H9 (cell line): ENCODE measurements at regions not wholly inside any gene's neighbourhood (a gene's known extent, or its start where the extent isn't known, plus 50 kb on each side); places are given as distances from the start of the nearest gene placed in this dataset.

Source experiments
- DNase-seq: peaks from one replicate; pipeline ENCODE4 v3.0.0-alpha.2; 2017
- H2AFZ ChIP-seq: one replicate; pipeline ENCODE4 v1.6.1; 2013; ENCODE audit warnings: mild to moderate bottlenecking, low read length, control low read depth, moderate library complexity
- H2AK5ac ChIP-seq: 2 replicates; pipeline ENCODE4 v1.6.1; 2013; ENCODE audit warnings: low read length, control low read depth, mixed read lengths; ENCODE audit not compliant: insufficient read length
- H2BK120ac ChIP-seq: one replicate; pipeline ENCODE4 v1.6.1; 2013; ENCODE audit warnings: low read depth, mild to moderate bottlenecking, low read length, control low read depth, inconsistent platforms; ENCODE audit not compliant: poor library complexity, severe bottlenecking
- H2BK12ac ChIP-seq: 2 replicates; pipeline ENCODE4 v1.6.1; 2013; ENCODE audit warnings: low read length, control low read depth, mixed read lengths, low read depth; ENCODE audit not compliant: insufficient read length
- H2BK15ac ChIP-seq: 2 replicates; pipeline ENCODE4 v1.6.1; 2013; ENCODE audit warnings: low read depth, low read length, control low read depth
- H2BK20ac ChIP-seq: one replicate; pipeline ENCODE4 v1.6.1; 2013; ENCODE audit warnings: low read depth, mild to moderate bottlenecking, low read length, control low read depth, inconsistent platforms; ENCODE audit not compliant: poor library complexity, severe bottlenecking
- H2BK5ac ChIP-seq: 2 replicates; pipeline ENCODE4 v1.6.1; 2013; ENCODE audit warnings: low read length, control low read depth, mixed read lengths; ENCODE audit not compliant: insufficient read length
- H3K14ac ChIP-seq: 2 replicates; pipeline ENCODE4 v1.6.1; 2013; ENCODE audit warnings: low read length, control low read depth; ENCODE audit not compliant: insufficient read depth
- H3K18ac ChIP-seq: 2 replicates; pipeline ENCODE4 v1.6.1; 2013; ENCODE audit warnings: low read depth, mild to moderate bottlenecking, mixed read lengths, low read length, control low read depth; ENCODE audit not compliant: insufficient read length
- H3K23ac ChIP-seq: 2 replicates; pipeline ENCODE4 v1.6.1; 2013; ENCODE audit warnings: low read length, control low read depth, mixed read lengths, low read depth; ENCODE audit not compliant: insufficient read length
- H3K23me2 ChIP-seq: 2 replicates; pipeline ENCODE4 v1.6.1; 2013; ENCODE audit warnings: low read depth, mild to moderate bottlenecking, mixed read lengths, low read length, control low read depth; ENCODE audit not compliant: insufficient read length, poor library complexity, severe bottlenecking
- H3K27ac ChIP-seq: 2 replicates; pipeline ENCODE4 v1.5.1; 2013; ENCODE audit warnings: low read length, control low read depth, mixed read lengths, low read depth; ENCODE audit not compliant: insufficient read length
- H3K27me3 ChIP-seq: 2 replicates; pipeline ENCODE4 v1.6.1; 2013; ENCODE audit warnings: low read length, control low read depth, inconsistent platforms; ENCODE audit not compliant: insufficient read depth
- H3K4ac ChIP-seq: 2 replicates; pipeline ENCODE4 v1.6.1; 2013; ENCODE audit warnings: low read depth, mild to moderate bottlenecking, control low read depth, inconsistent platforms, low read length, moderate library complexity
- H3K4me1 ChIP-seq: 2 replicates; pipeline ENCODE4 v1.6.1; 2013; ENCODE audit warnings: low read length, control low read depth, inconsistent platforms; ENCODE audit not compliant: insufficient read depth
- H3K4me2 ChIP-seq: 2 replicates; pipeline ENCODE4 v1.6.1; 2013; ENCODE audit warnings: low read length, control low read depth, mixed read lengths; ENCODE audit not compliant: insufficient read length, insufficient read depth
- H3K56ac ChIP-seq: 2 replicates; pipeline ENCODE4 v1.6.1; 2013; ENCODE audit warnings: low read depth, mild to moderate bottlenecking, mixed read lengths, low read length, control low read depth; ENCODE audit not compliant: insufficient read length
- H3K79me1 ChIP-seq: 2 replicates; pipeline ENCODE4 v1.6.1; 2013; ENCODE audit warnings: low read depth, mild to moderate bottlenecking, moderate library complexity, low read length, control low read depth, inconsistent platforms; ENCODE audit not compliant: insufficient read depth, poor library complexity, severe bottlenecking
- H3K79me2 ChIP-seq: 2 replicates; pipeline ENCODE4 v1.6.1; 2013; ENCODE audit warnings: low read length, control low read depth, inconsistent platforms; ENCODE audit not compliant: insufficient read depth
- H3K9ac ChIP-seq: 2 replicates; pipeline ENCODE4 v1.6.1; 2013; ENCODE audit warnings: low read length, control low read depth, mixed read lengths; ENCODE audit not compliant: insufficient read length; ENCODE audit errors: extremely low read depth
- H3K9me3 ChIP-seq: one replicate; pipeline ENCODE4 v1.6.1; 2013; ENCODE audit warnings: low read depth, low read length, inconsistent platforms; ENCODE audit not compliant: control insufficient read depth
- H3T11ph ChIP-seq: one replicate; pipeline ENCODE4 v1.6.1; 2013; ENCODE audit warnings: mild to moderate bottlenecking, low read length, control low read depth, inconsistent platforms
- H4K20me1 ChIP-seq: one replicate; pipeline ENCODE4 v1.6.1; 2013; ENCODE audit not compliant: control insufficient read depth, insufficient read length, insufficient read depth
- H4K5ac ChIP-seq: 2 replicates; pipeline ENCODE4 v1.6.1; 2013; ENCODE audit warnings: low read depth, mild to moderate bottlenecking, mixed read lengths, low read length, control low read depth; ENCODE audit not compliant: insufficient read length
- H4K8ac ChIP-seq: replicated peaks from 2 replicates; pipeline ENCODE4 v1.6.1; 2013; ENCODE audit warnings: low read length, control low read depth, mixed read lengths, low read depth; ENCODE audit not compliant: insufficient read length
- H4K91ac ChIP-seq: 2 replicates; pipeline ENCODE4 v1.6.1; 2013; ENCODE audit warnings: low read depth, mild to moderate bottlenecking, moderate library complexity, mixed read lengths, low read length, control low read depth; ENCODE audit not compliant: insufficient read length
- H3K27ac Mint-ChIP-seq, 3 experiments: 2 replicates in 2 of 3; 3 replicates in 1 of 3; pipeline ENCODE4 v1.8.0; 2020 to 2021; ENCODE audit warnings: mixed read lengths in 3 of 3, mild to moderate bottlenecking in 1 of 3, moderate library complexity in 1 of 3
- H3K27me3 Mint-ChIP-seq: 2 replicates; pipeline ENCODE4 v1.8.0; 2021; ENCODE audit warnings: low read depth, mild to moderate bottlenecking, moderate library complexity, mixed read lengths
- H3K36me3 Mint-ChIP-seq, 3 experiments: 2 replicates in 2 of 3; 3 replicates in 1 of 3; pipeline ENCODE4 v1.8.0; 2020 to 2021; ENCODE audit warnings: low read depth in 3 of 3, mixed read lengths in 3 of 3; ENCODE audit not compliant: insufficient read depth in 1 of 3
- H3K4me1 Mint-ChIP-seq, 2 experiments: 2 replicates each; pipeline ENCODE4 v1.8.0; 2020; ENCODE audit warnings: mixed read lengths in 2 of 2
- H3K4me3 Mint-ChIP-seq, 2 experiments: 2 replicates in 1 of 2; 3 replicates in 1 of 2; pipeline ENCODE4 v1.8.0; 2020 to 2021; ENCODE audit warnings: mild to moderate bottlenecking in 2 of 2, mixed read lengths in 2 of 2, moderate library complexity in 1 of 2
- H3K9me3 Mint-ChIP-seq, 2 experiments: 2 replicates in 1 of 2; 3 replicates in 1 of 2; pipeline ENCODE4 v1.8.0; 2020; ENCODE audit warnings: mild to moderate bottlenecking in 2 of 2, mixed read lengths in 2 of 2, moderate library complexity in 1 of 2
- CTCF ChIP-seq: fragments of 200-600 bp; sonication (generic); conservative IDR thresholded peaks from 3 replicates; pipeline ENCODE4 v1.8.0; 2021; ENCODE audit warnings: antibody characterized with exemption, mild to moderate bottlenecking
- WGBS: extraction: QIAGEN DNeasy Blood & Tissue Kit; methylation state at CpG from one replicate; pipeline ENCODE4 v1.1.7; 2013; ENCODE audit warnings: missing lambda C conversion rate, low lambda C conversion rate, mixed read lengths; ENCODE audit not compliant: insufficient read length; ENCODE audit errors: extremely low coverage; 5-methylcytosine and 5-hydroxymethylcytosine counted together

DNA sequence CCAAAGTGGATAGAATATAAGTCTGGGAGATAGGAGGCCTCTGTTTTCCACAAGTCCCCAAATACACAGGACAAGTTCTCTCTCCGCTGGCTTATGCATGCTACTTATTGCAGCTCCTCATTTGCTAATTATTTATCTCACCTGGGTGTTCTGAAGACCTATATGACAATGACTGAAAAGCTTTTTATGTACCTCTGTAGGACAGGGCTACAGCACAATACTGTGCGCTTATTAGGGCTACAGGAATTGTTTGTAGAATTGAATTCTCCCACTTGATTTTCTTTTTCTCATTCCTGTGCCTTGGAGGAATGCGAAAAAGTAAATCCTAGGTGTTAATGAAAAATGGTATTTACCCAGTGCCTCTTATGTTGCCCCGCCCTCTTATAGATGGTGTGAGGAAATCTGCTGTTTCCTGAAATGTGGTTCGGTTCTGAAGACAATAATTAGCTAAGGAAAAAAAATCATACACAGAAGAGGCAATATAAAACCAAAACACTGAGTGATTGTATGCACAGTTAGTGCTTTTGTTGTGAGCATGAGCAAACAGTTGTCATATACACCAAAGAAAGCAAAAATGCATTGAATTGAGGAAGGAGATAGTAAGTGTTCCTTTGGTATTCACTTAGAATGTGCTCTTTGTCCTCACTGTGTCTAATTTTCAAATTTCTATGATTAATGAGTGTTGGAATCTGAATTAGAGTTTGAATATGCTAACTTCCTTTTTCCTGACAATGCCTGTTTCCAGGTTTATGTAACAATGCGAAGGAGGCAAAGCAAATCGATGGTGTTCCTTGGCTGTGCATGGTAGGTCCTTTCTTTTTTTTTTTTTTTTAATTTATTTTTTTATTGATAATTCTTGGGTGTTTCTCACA lies 78.7 kb upstream of the PNPT1 start:
- no peaks in the 10 kb centered on the region for H3K79me1 ChIP-seq
- no peak overlapping the region for H3K56ac ChIP-seq
- H3K14ac ChIP-seq: no peak overlapping the region
- H3K9me3 ChIP-seq: no peaks in the 10 kb centered on the region
- no peak overlapping the region for H4K8ac ChIP-seq
- H3K4me1 Mint-ChIP-seq: no peaks in the 10 kb centered on the region
- H2BK120ac ChIP-seq: no peak overlapping the region
- no peak overlapping the region for H3K18ac ChIP-seq
- no CpG with 5 or more reads among the region's 7 CpGs for WGBS
- no peaks in the 10 kb centered on the region for H3K79me2 ChIP-seq
- H2AK5ac ChIP-seq: no peak overlapping the region
- no peak overlapping the region for H3K23ac ChIP-seq
- H3K23me2 ChIP-seq: no peaks in the 10 kb centered on the region
- no peaks in the 10 kb centered on the region; the same call in 1 of the 2 replicates for H3K27me3 Mint-ChIP-seq
- no peak overlapping the region for H2BK5ac ChIP-seq
- H3K9me3 Mint-ChIP-seq: peaks cover 5 to 8% of the 10 kb centered on the region in 2 experiments; a peak in 3 of 5 replicates
- H4K20me1 ChIP-seq: no peaks in the 10 kb centered on the region
- TF ChIP-seq CTCF: no peak
- H3T11ph ChIP-seq: no peak overlapping the region
- no peak overlapping the region for H2AFZ ChIP-seq
- H3K4me2 ChIP-seq: no peak overlapping the region
- H2BK20ac ChIP-seq: no peak overlapping the region
- H3K4me1 ChIP-seq: no peaks in the 10 kb centered on the region
- no peak overlapping the region for H4K5ac ChIP-seq
- H2BK12ac ChIP-seq: no peak overlapping the region
- peaks cover 0 to 5% (median 0%) of the 10 kb centered on the region in 3 experiments; a peak in 4 of 7 replicates for H3K36me3 Mint-ChIP-seq
- no peak for DNase-seq
- H2BK15ac ChIP-seq: no peak overlapping the region
- no peak overlapping the region for H4K91ac ChIP-seq
- H3K9ac ChIP-seq: no peak overlapping the region
- no peak overlapping the region for H3K4ac ChIP-seq
- no peak overlapping the region for H3K27ac Mint-ChIP-seq
- no peak overlapping the region for H3K4me3 Mint-ChIP-seq
- H3K27me3 ChIP-seq: no peaks in the 10 kb centered on the region
- H3K27ac ChIP-seq: no peak overlapping the region
